GM23338 (cell line): ENCODE measurements at regions not wholly inside any gene's neighbourhood (a gene's known extent, or its start where the extent isn't known, plus 50 kb on each side); places are given as distances from the start of the nearest gene placed in this dataset.

Experiments used
- ATAC-seq: fragments of 200-7000 bp; cut with Tn5 transposase; 3 replicates; pipeline ENCODE4 v1.9.1; 2020
- DNase-seq: peaks from one replicate; pipeline ENCODE4 v3.0.0-alpha.2; 2015; ENCODE audit warnings: low spot score
- H2AFZ ChIP-seq: fragments of 200-600 bp; sonication (generic); 2 replicates; pipeline ENCODE4 v1.8.0; 2016; ENCODE audit warnings: antibody characterized with exemption, mild to moderate bottlenecking, moderate library complexity
- H3F3A ChIP-seq: fragments of 200-600 bp; sonication (generic); replicated peaks from 2 replicates; pipeline ENCODE4 v1.8.0; 2017; ENCODE audit warnings: antibody characterized with exemption, mixed run types, low read depth
- H3K27ac ChIP-seq: fragments of 200-600 bp; sonication (generic); 2 replicates; pipeline ENCODE4 v1.6.1; 2016; ENCODE audit warnings: low read depth
- H3K27me3 ChIP-seq: fragments of 200-600 bp; sonication (generic); 2 replicates; pipeline ENCODE4 v1.8.0; 2016; ENCODE audit warnings: mild to moderate bottlenecking, mixed run types, moderate library complexity; ENCODE audit not compliant: insufficient read depth
- H3K36me3 ChIP-seq: fragments of 200-600 bp; sonication (generic); 2 replicates; pipeline ENCODE4 v1.8.0; 2016; ENCODE audit warnings: mild to moderate bottlenecking; ENCODE audit not compliant: insufficient read depth
- H3K4me1 ChIP-seq: fragments of 200-600 bp; sonication (generic); 2 replicates; pipeline ENCODE4 v1.8.0; 2016; ENCODE audit warnings: mild to moderate bottlenecking, moderate library complexity; ENCODE audit not compliant: insufficient read depth
- H3K4me2 ChIP-seq: fragments of 200-600 bp; sonication (generic); 2 replicates; pipeline ENCODE4 v1.7.1; 2017; ENCODE audit warnings: mixed run types
- H3K4me3 ChIP-seq: fragments of 200-600 bp; sonication (generic); 2 replicates; pipeline ENCODE4 v1.6.1; 2016; ENCODE audit warnings: mixed run types
- H3K79me2 ChIP-seq: fragments of 200-600 bp; sonication (generic); replicated peaks from 2 replicates; pipeline ENCODE4 v1.8.0; 2017; ENCODE audit warnings: mild to moderate bottlenecking; ENCODE audit not compliant: insufficient read depth
- H3K9me2 ChIP-seq: fragments of 200-600 bp; sonication (generic); 2 replicates; pipeline ENCODE4 v1.8.0; 2017; ENCODE audit not compliant: insufficient read depth
- H4K20me1 ChIP-seq: fragments of 200-600 bp; sonication (generic); replicated peaks from 2 replicates; pipeline ENCODE4 v1.8.0; 2017; ENCODE audit warnings: mild to moderate bottlenecking; ENCODE audit not compliant: insufficient read depth
- H3K27ac Mint-ChIP-seq: 2 replicates; pipeline ENCODE4 v1.8.0; 2020; ENCODE audit warnings: inconsistent platforms, mild to moderate bottlenecking, moderate library complexity, mixed read lengths
- H3K27me3 Mint-ChIP-seq: 3 replicates; pipeline ENCODE4 v1.8.0; 2022; ENCODE audit warnings: low read depth, mild to moderate bottlenecking, moderate library complexity, mixed read lengths, inconsistent platforms; ENCODE audit not compliant: insufficient read depth, poor library complexity
- H3K36me3 Mint-ChIP-seq: 3 replicates; pipeline ENCODE4 v1.8.0; 2021; ENCODE audit warnings: low read depth, mild to moderate bottlenecking, inconsistent platforms, moderate library complexity, mixed read lengths
- H3K4me1 Mint-ChIP-seq: 3 replicates; pipeline ENCODE4 v1.8.0; 2020; ENCODE audit warnings: mild to moderate bottlenecking, inconsistent platforms, mixed read lengths
- H3K4me3 Mint-ChIP-seq: 3 replicates; pipeline ENCODE4 v1.8.0; 2021; ENCODE audit warnings: moderate library complexity, mild to moderate bottlenecking, inconsistent platforms, mixed read lengths
- H3K9me3 Mint-ChIP-seq: 3 replicates; pipeline ENCODE4 v1.8.0; 2020; ENCODE audit warnings: moderate library complexity, mild to moderate bottlenecking, inconsistent platforms, mixed read lengths
- CREB1 ChIP-seq: fragments of 250-450 bp; sonication (Bioruptor Pico); IDR thresholded peaks from 2 replicates; pipeline ENCODE4 v1.5.0; 2020; ENCODE audit warnings: low read depth, mild to moderate bottlenecking, moderate library complexity
- EZH2 ChIP-seq: fragments of 200-600 bp; sonication (generic); IDR thresholded peaks from one replicate; pipeline ENCODE4 v1.8.0; 2017; ENCODE audit warnings: antibody characterized with exemption, mild to moderate bottlenecking, low read depth; ENCODE audit not compliant: unreplicated experiment
- EZH2phosphoT487 ChIP-seq: fragments of 200-600 bp; sonication (generic); IDR thresholded peaks from one replicate; pipeline ENCODE4 v1.8.1; 2018; ENCODE audit warnings: antibody characterized with exemption; ENCODE audit not compliant: unreplicated experiment
- JUNB ChIP-seq: IDR thresholded peaks from one replicate; pipeline ENCODE4 v1.6.1; 2016; ENCODE audit warnings: antibody characterized with exemption; ENCODE audit not compliant: unreplicated experiment
- NANOG ChIP-seq: IDR thresholded peaks from 2 replicates; pipeline ENCODE4 v1.6.1; 2016; ENCODE audit warnings: antibody characterized with exemption, borderline replicate concordance
- POLR2AphosphoS5 ChIP-seq: IDR thresholded peaks from 2 replicates; pipeline ENCODE4 v1.6.1; 2016; ENCODE audit warnings: antibody characterized with exemption, low read depth
- STAT1 ChIP-seq: IDR thresholded peaks from one replicate; pipeline ENCODE4 v1.6.1; 2016; ENCODE audit warnings: antibody characterized with exemption; ENCODE audit not compliant: unreplicated experiment
- ZNF114 ChIP-seq: fragments of 250-450 bp; sonication (Bioruptor Pico); IDR thresholded peaks from 2 replicates; pipeline ENCODE4 v1.5.0; 2020; ENCODE audit warnings: mild to moderate bottlenecking, moderate library complexity
- ZNF331 ChIP-seq: fragments of 250-450 bp; sonication (Bioruptor Pico); IDR thresholded peaks from 2 replicates; pipeline ENCODE4 v1.5.0; 2020; ENCODE audit warnings: low read depth, mild to moderate bottlenecking, moderate library complexity
- ZNF462 ChIP-seq: fragments of 250-450 bp; sonication (Bioruptor Pico); IDR thresholded peaks from 2 replicates; pipeline ENCODE4 v1.5.0; 2020; ENCODE audit warnings: mild to moderate bottlenecking, moderate library complexity
- TF ChIP-seq, protein P1 (sequence below): IDR thresholded peaks from 2 replicates; pipeline ENCODE4 v1.6.1; 2016; ENCODE audit warnings: antibody characterized with exemption
- TF ChIP-seq, protein P2 (sequence below), 2 experiments: fragments of 200-600 bp in 1 of 2; sonication (generic) in 1 of 2; conservative IDR thresholded peaks; 2 replicates each; pipeline versions ENCODE4 v1.5.1 to v1.6.1; 2016 to 2017; ENCODE audit warnings: antibody characterized with exemption in 2 of 2, low read depth in 2 of 2, mild to moderate bottlenecking in 2 of 2, moderate library complexity in 1 of 2

DNA sequence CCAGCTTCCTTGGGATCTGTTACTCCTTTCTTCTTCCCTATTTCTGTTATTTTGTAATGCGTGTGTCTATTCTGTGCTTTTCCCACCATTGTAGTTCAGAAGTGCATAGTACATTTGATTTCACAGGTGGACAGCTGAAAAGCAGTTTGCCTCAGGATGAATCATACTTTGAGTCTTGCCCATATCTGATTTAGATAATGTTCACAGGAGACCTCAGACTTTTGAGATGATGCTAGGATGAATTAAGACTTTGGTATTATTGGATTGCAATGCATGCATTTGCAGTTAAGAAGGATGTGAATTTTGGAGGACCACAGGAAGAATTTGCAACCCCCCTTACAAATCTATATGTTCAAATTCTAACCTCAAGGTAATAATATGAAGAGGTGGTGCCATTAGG is 769.6 kb downstream of the CDH11 start (continued):
- TF ChIP-seq, protein P1, sequence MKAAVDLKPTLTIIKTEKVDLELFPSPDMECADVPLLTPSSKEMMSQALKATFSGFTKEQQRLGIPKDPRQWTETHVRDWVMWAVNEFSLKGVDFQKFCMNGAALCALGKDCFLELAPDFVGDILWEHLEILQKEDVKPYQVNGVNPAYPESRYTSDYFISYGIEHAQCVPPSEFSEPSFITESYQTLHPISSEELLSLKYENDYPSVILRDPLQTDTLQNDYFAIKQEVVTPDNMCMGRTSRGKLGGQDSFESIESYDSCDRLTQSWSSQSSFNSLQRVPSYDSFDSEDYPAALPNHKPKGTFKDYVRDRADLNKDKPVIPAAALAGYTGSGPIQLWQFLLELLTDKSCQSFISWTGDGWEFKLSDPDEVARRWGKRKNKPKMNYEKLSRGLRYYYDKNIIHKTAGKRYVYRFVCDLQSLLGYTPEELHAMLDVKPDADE, result no peak
- no peak for TF ChIP-seq ZNF114
- TF ChIP-seq POLR2AphosphoS5, result no peak
- TF ChIP-seq CREB1 (CRISPR knock-in tag), result no peak
- TF ChIP-seq NANOG, result no peak
- TF ChIP-seq STAT1, result no peak
- TF ChIP-seq EZH2phosphoT487, result no peak
- TF ChIP-seq, protein P2, sequence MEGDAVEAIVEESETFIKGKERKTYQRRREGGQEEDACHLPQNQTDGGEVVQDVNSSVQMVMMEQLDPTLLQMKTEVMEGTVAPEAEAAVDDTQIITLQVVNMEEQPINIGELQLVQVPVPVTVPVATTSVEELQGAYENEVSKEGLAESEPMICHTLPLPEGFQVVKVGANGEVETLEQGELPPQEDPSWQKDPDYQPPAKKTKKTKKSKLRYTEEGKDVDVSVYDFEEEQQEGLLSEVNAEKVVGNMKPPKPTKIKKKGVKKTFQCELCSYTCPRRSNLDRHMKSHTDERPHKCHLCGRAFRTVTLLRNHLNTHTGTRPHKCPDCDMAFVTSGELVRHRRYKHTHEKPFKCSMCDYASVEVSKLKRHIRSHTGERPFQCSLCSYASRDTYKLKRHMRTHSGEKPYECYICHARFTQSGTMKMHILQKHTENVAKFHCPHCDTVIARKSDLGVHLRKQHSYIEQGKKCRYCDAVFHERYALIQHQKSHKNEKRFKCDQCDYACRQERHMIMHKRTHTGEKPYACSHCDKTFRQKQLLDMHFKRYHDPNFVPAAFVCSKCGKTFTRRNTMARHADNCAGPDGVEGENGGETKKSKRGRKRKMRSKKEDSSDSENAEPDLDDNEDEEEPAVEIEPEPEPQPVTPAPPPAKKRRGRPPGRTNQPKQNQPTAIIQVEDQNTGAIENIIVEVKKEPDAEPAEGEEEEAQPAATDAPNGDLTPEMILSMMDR (conservative IDR thresholded peaks at IDR 0.05; ENCODE audit: low read depth in 2 of 2), result no peak
- no peak for TF ChIP-seq ZNF331 (CRISPR knock-in tag)
- TF ChIP-seq EZH2, result no peak

- ATAC-seq (no peak), DNase-seq (no peak)
- no peaks in the 10 kb centered on the region for H3K27me3 Mint-ChIP-seq
- H3K4me2 ChIP-seq, result no peak overlapping the region
- H3F3A ChIP-seq, result no peaks in the 10 kb centered on the region
- no peaks in the 10 kb centered on the region for H4K20me1 ChIP-seq
- H3K36me3 Mint-ChIP-seq, result no peaks in the 10 kb centered on the region
- no peaks in the 10 kb centered on the region for H3K27me3 ChIP-seq
- H3K27ac Mint-ChIP-seq, result no peak overlapping the region
- no peak overlapping the region for H3K4me3 Mint-ChIP-seq
- no peaks in the 10 kb centered on the region for H3K36me3 ChIP-seq
- TF ChIP-seq ZNF114, result no peak
- TF ChIP-seq, protein P2 (conservative IDR thresholded peaks at IDR 0.05; ENCODE audit: low read depth in 2 of 2), result no peak
- no peak for TF ChIP-seq CREB1 (CRISPR knock-in tag)
- no peak for TF ChIP-seq ZNF331 (CRISPR knock-in tag)
- TF ChIP-seq POLR2AphosphoS5, result no peak
- TF ChIP-seq EZH2phosphoT487, result no peak
- TF ChIP-seq JUNB, result no peak
- no peak for TF ChIP-seq STAT1
- no peak for TF ChIP-seq EZH2
- TF ChIP-seq ZNF462 (CRISPR knock-in tag), result no peak
- TF ChIP-seq NANOG, result no peak
- no peaks in the 10 kb centered on the region for H3K9me3 Mint-ChIP-seq
- H3K4me3 ChIP-seq, result no peak overlapping the region
- no peaks in the 10 kb centered on the region for H3K4me1 ChIP-seq
- no peak overlapping the region for H3K27ac ChIP-seq
- H2AFZ ChIP-seq, result no peak overlapping the region
- no peaks in the 10 kb centered on the region for H3K4me1 Mint-ChIP-seq
- H3K79me2 ChIP-seq, result no peaks in the 10 kb centered on the region
- no peaks in the 10 kb centered on the region for H3K9me2 ChIP-seq
Measured at GRCh38 chr16:64351121-64351520, 770.7 kb downstream of the CDH11 start.
